ENCODE measurements at regions not wholly inside any gene's neighbourhood (a gene's known extent, or its start where the extent isn't known, plus 50 kb on each side); places are given as distances from the start of the nearest gene placed in this dataset.

GRCh38 chr17:34721326-34721725, 141.9 kb downstream of the TMEM132E start:
- no peak overlapping the region for H3K4me3 ChIP-seq
- no peaks in the 10 kb centered on the region for H3K4me1 ChIP-seq
- H3K27me3 ChIP-seq, result no peaks in the 10 kb centered on the region
- H3K27ac ChIP-seq, result no peak overlapping the region
- DNase-seq (no peak), ATAC-seq (no peak)
- no peaks in the 10 kb centered on the region for H3K36me3 ChIP-seq
- no peaks in the 10 kb centered on the region for H3K9me3 ChIP-seq
- TF ChIP-seq, protein P1, sequence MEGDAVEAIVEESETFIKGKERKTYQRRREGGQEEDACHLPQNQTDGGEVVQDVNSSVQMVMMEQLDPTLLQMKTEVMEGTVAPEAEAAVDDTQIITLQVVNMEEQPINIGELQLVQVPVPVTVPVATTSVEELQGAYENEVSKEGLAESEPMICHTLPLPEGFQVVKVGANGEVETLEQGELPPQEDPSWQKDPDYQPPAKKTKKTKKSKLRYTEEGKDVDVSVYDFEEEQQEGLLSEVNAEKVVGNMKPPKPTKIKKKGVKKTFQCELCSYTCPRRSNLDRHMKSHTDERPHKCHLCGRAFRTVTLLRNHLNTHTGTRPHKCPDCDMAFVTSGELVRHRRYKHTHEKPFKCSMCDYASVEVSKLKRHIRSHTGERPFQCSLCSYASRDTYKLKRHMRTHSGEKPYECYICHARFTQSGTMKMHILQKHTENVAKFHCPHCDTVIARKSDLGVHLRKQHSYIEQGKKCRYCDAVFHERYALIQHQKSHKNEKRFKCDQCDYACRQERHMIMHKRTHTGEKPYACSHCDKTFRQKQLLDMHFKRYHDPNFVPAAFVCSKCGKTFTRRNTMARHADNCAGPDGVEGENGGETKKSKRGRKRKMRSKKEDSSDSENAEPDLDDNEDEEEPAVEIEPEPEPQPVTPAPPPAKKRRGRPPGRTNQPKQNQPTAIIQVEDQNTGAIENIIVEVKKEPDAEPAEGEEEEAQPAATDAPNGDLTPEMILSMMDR (IDR thresholded peaks at IDR 0.05), result no peak
- TF ChIP-seq POLR2A (IDR thresholded peaks at IDR 0.05), result no peak
- WGBS (ENCODE audit: insufficient coverage, low coverage, low lambda C conversion rate, missing lambda C conversion rate), result 33% methylated on average over 1 of the region's 6 CpGs
- intact Hi-C loops (cut with DNase I), result no loop called here

DNA sequence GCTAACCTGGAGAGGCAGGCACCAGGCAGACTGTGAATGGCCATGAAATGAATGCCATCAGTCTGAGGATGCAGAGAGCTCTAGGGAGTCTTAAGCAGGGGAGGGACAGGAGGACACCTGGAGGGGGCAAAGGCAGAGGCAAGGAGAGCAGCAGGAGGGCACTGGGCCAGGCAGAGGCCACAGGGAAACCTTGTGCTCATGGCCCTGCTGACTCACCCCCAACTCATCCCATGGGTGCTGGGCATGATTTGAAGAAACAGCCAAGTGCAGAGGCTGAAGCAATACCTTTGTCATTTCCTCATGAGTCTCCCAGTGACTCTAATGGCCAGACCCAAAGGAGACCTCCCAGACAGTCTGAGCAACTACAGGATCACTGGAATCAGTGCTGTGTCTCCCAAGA, 141.4 kb downstream of the TMEM132E start:
- H3K4me3 ChIP-seq, result no peak overlapping the region
- no peaks in the 10 kb centered on the region for H3K36me3 ChIP-seq
- no peaks in the 10 kb centered on the region for H3K27me3 ChIP-seq
- H3K27ac ChIP-seq, result no peak overlapping the region
- ATAC-seq (no peak), DNase-seq (no peak)
- TF ChIP-seq, protein P1 (IDR thresholded peaks at IDR 0.05), result no peak
- TF ChIP-seq POLR2A (IDR thresholded peaks at IDR 0.05), result no peak
- intact Hi-C loops (cut with DNase I), result no loop called here
- H3K9me3 ChIP-seq, result no peaks in the 10 kb centered on the region
- H3K4me1 ChIP-seq, result no peaks in the 10 kb centered on the region

DNA sequence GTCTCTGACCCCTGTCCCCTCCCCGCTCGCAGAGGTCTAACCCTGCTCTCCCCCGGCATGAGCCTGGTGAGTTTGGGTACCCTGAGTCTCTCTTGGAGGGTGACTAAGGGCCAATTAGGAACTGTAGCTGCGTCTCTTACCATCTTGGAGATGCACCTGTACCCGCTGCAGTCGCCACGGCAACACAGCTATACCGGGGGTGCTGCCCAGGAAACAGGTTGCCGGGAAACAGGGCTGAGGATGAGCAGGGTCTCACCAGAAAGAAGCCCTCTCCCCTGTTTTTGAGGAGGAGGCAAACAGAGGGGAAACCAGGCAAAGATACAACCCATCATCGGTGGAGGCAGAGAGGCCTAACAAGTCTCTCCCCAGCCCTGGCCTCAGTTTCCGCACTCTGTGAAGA, 140.2 kb downstream of the TMEM132E start:
- WGBS (ENCODE audit: insufficient coverage, low coverage, low lambda C conversion rate, missing lambda C conversion rate), result 62% methylated on average over 6 of the region's 11 CpGs
- ATAC-seq (no peak), DNase-seq (no peak)
- TF ChIP-seq, protein P1 (IDR thresholded peaks at IDR 0.05), result no peak
- TF ChIP-seq POLR2A (IDR thresholded peaks at IDR 0.05), result no peak
- no peaks in the 10 kb centered on the region for H3K27me3 ChIP-seq
- no peak overlapping the region for H3K4me3 ChIP-seq
- no peaks in the 10 kb centered on the region for H3K4me1 ChIP-seq
- H3K9me3 ChIP-seq, result no peaks in the 10 kb centered on the region
- H3K27ac ChIP-seq, result no peak overlapping the region
- intact Hi-C loops (cut with DNase I), result no loop called here
- H3K36me3 ChIP-seq, result no peaks in the 10 kb centered on the region

GRCh38 chr17:34717092-34717491, 137.7 kb downstream of the TMEM132E start:
- intact Hi-C loops (cut with DNase I), result no loop called here
- TF ChIP-seq, protein P1 (IDR thresholded peaks at IDR 0.05), result no peak
- TF ChIP-seq POLR2A (IDR thresholded peaks at IDR 0.05), result no peak
- no peak overlapping the region for H3K4me3 ChIP-seq
- H3K27me3 ChIP-seq, result no peaks in the 10 kb centered on the region
- no peak overlapping the region for H3K27ac ChIP-seq
- no peak for ATAC-seq
- H3K9me3 ChIP-seq, result no peaks in the 10 kb centered on the region
- WGBS (ENCODE audit: insufficient coverage, low coverage, low lambda C conversion rate, missing lambda C conversion rate), result 50% methylated on average over 1 of the region's 3 CpGs
- H3K4me1 ChIP-seq, result no peaks in the 10 kb centered on the region
- no peaks in the 10 kb centered on the region for H3K36me3 ChIP-seq
- DNase-seq, result peak in 1 of 3 donors; percentile 15

DNA sequence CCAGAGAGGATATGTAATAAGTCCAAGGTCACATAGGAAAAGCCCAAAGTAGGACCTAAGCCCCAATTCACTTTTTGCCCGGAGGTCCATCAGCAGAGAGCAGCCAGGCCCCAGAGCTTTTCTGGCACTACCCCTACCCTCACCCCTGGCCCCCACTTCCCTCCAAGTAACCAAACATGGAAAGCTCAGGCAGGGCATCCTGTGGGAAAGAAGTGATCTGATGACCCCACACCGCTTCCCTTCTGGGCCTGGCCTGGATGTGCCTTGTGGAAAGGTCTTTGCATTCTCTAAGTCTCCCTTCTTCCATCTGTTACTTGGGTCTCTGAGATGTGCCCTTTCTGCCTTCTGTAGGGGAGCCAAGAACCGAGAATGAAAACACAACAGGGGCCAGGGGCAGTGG, 136.9 kb downstream of the TMEM132E start:
- DNase-seq, result peak in 1 of 3 donors; percentile 12
- no peak overlapping the region for H3K4me3 ChIP-seq
- 54% methylated on average over 2 of the region's 3 CpGs for WGBS (ENCODE audit: insufficient coverage, low coverage, low lambda C conversion rate, missing lambda C conversion rate)
- no peak for ATAC-seq
- H3K27ac ChIP-seq, result no peak overlapping the region
- no peaks in the 10 kb centered on the region for H3K27me3 ChIP-seq
- intact Hi-C loops (cut with DNase I), result no loop called here
- H3K36me3 ChIP-seq, result no peaks in the 10 kb centered on the region
- no peaks in the 10 kb centered on the region for H3K9me3 ChIP-seq
- H3K4me1 ChIP-seq, result no peaks in the 10 kb centered on the region
- TF ChIP-seq, protein P1 (IDR thresholded peaks at IDR 0.05), result no peak
- no peak for TF ChIP-seq POLR2A (IDR thresholded peaks at IDR 0.05)

Data from right lobe of liver (tissue), 6 donors.